ENCODE measurements at regions not wholly inside any gene's neighbourhood (a gene's known extent, or its start where the extent isn't known, plus 50 kb on each side); places are given as distances from the start of the nearest gene placed in this dataset.
"Not testable (repeated sequence)": the region's sequence is repeated elsewhere in the genome, so short reads cannot be mapped to it uniquely, and the experiment has no call there.

DNA sequence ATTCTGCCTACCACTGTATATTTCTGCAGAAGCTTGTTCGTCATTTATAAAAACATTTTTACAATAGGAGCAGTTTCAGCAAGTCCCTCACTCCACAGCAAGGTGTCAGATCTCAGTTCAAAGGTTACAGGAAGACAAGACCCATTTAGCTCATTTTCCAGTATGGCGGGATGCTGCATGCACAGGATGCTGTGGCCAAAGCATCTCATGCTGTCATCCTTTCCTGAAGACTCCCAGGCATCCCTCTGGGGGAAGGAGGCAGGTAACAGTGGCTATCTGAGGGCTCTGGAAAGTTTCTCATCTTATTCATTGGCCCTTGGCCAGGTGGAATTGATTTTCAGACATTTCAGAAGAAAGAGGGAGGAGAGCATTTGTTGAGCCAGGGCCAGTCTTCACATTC lies 539.3 kb upstream of the CDH5 start:
- in situ Hi-C loops (cut with MboI; ENCODE audit: low sequenced_read_pairs) = no loop called here

- in situ Hi-C loops (cut with MboI; ENCODE audit: low sequenced_read_pairs) = no loop called here
Measured at GRCh38 chr16:65825191-65825856, 541.2 kb upstream of the CDH5 start.

DNA sequence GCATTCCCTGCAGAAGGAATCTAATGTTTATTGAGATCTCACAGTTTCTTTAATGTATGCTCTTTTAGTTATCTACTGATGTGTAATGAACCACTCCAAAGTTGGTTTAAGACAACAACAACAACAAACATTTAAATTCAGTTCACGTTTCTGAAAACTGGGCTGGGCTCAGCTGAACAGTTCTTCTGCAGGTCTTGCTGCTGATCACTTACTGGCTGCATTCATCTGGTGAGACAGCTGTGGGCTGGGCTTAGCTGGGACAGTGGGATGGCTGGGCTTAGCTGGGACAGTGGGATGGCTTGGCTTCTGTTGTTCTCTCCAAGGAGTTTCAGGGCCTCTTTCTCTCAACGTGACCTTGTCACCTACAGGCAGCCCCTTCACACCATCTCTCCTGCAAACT lies 544.3 kb upstream of the CDH5 start:
- in situ Hi-C loops (cut with MboI; ENCODE audit: low sequenced_read_pairs) = no loop called here

GRCh38 chr16:65819136-65819898 lies 547.2 kb upstream of the CDH5 start:
- in situ Hi-C loops (cut with MboI; ENCODE audit: low sequenced_read_pairs) = no loop called here

GRCh38 chr16:65817799-65818198 lies 548.7 kb upstream of the CDH5 start:
- in situ Hi-C loops (cut with MboI; ENCODE audit: low sequenced_read_pairs) = no loop called here

GRCh38 chr16:65817066-65817465 lies 549.4 kb upstream of the CDH5 start:
- in situ Hi-C loops (cut with MboI; ENCODE audit: low sequenced_read_pairs) = no loop called here

- in situ Hi-C loops (cut with MboI; ENCODE audit: low sequenced_read_pairs) = no loop called here
Measured at GRCh38 chr16:65816556-65816955, 549.9 kb upstream of the CDH5 start.

DNA sequence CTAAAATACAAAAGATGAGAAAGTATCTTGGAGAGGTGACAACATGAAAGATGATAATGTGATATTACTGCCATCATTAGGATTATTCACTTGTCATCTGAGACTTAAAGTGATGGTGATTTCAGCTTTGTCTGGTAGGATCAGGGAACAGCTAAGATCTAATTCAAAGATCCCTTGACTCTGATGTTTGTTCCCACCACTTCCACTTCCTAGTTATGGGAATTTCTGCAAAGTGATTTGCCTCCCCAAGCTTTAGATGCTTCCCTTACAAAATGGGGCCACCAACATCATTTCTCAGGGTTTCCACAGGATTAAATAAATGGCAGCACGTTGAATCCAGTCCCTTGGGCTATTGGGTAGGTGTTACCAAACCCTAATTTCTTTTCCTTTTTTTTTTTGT lies 550.8 kb upstream of the CDH5 start:
- in situ Hi-C loops (cut with MboI; ENCODE audit: low sequenced_read_pairs) = no loop called here

- in situ Hi-C loops (cut with MboI; ENCODE audit: low sequenced_read_pairs) = not testable (repeated sequence)
Measured at GRCh38 chr16:65813879-65814278, 552.6 kb upstream of the CDH5 start.

DNA sequence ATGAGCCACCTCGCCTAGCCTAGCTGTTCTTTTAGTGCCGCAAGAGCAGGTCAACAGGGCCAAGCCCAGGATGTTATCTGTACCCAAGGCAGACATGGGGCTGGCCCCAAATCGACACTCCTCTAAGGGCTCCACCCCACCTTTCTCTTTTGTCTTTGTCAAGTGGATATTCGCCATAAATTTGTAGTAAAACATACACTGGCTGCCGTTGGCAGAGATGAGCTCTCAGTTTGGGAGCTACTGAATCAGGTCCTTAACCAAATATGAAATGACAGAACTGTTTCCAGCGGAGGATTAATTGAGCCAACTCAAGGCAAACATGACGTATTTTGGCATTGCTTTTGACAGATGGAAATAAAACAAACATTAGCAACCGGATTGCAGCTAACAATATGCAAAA lies 556.9 kb upstream of the CDH5 start:
- in situ Hi-C loops (cut with MboI; ENCODE audit: low sequenced_read_pairs) = no loop called here

- in situ Hi-C loops (cut with MboI; ENCODE audit: low sequenced_read_pairs) = no loop called here
Measured at GRCh38 chr16:65808790-65809189, 557.7 kb upstream of the CDH5 start.

DNA sequence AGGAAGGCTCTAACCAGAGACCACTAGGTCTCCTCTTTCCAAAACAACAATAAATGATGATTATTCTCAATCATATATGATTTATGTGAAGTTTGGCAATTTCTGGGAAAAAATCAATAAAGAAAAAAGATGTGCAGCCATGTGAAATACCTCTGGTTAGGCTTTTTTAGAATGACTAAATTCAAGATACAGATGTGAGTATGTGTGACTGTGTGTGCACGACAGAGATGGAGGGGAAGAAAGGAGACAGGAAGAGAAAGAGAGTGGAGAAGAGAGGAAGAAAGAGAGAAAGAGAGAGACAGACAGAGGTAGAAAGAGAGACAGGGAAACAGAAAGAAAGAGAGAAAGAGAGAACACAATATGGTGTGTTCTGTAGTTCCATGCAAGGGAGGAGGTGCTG lies 558.6 kb upstream of the CDH5 start:
- in situ Hi-C loops (cut with MboI; ENCODE audit: low sequenced_read_pairs) = no loop called here

GRCh38 chr16:65805704-65806103 lies 560.8 kb upstream of the CDH5 start:
- in situ Hi-C loops (cut with MboI; ENCODE audit: low sequenced_read_pairs) = not testable (repeated sequence)

GRCh38 chr16:65796481-65796880 lies 570.0 kb upstream of the CDH5 start:
- in situ Hi-C loops (cut with MboI; ENCODE audit: low sequenced_read_pairs) = no loop called here

- in situ Hi-C loops (cut with MboI; ENCODE audit: low sequenced_read_pairs) = no loop called here
Measured at GRCh38 chr16:65794973-65795372, 571.5 kb upstream of the CDH5 start.

DNA sequence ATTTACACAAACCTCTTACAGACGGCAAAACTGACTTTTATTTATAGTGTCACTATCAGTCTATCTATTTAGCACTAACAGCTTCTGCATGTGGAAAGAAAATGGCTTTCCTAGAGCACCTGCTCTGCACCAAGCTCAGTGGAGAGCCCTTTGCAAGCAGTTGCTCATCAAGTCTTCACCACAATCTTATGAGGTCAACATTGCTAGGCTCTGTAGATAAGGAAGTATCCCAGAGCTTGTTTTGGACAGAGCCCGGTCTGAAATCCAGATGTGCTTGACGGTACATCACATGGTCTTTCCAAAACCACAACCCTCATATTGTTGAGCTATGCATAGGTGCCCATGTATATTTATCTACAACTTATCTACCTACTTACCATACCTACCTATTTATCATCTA lies 572.7 kb upstream of the CDH5 start:
- in situ Hi-C loops (cut with MboI; ENCODE audit: low sequenced_read_pairs) = no loop called here

DNA sequence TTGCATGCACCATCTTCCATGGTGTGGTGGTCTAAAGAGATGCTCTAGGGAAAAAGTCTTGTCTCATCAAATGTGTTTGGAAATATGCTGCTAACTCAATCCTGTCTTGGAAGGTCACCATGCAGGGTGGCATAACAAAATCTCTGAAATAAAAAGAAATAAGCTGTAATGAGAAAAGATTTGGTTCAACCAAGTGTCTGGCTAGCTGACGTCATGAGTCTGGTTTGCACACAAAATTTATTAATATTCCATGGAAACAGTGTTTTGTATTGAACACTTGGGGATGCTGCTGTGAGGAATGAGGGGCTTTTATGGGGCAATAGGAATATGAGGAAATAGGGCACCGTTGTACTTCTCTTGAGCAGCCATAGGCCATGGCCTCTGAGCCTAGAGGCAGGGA lies 575.7 kb upstream of the CDH5 start:
- in situ Hi-C loops (cut with MboI; ENCODE audit: low sequenced_read_pairs) = no loop called here

GRCh38 chr16:65789161-65789945 lies 577.1 kb upstream of the CDH5 start:
- in situ Hi-C loops (cut with MboI; ENCODE audit: low sequenced_read_pairs) = no loop called here

DNA sequence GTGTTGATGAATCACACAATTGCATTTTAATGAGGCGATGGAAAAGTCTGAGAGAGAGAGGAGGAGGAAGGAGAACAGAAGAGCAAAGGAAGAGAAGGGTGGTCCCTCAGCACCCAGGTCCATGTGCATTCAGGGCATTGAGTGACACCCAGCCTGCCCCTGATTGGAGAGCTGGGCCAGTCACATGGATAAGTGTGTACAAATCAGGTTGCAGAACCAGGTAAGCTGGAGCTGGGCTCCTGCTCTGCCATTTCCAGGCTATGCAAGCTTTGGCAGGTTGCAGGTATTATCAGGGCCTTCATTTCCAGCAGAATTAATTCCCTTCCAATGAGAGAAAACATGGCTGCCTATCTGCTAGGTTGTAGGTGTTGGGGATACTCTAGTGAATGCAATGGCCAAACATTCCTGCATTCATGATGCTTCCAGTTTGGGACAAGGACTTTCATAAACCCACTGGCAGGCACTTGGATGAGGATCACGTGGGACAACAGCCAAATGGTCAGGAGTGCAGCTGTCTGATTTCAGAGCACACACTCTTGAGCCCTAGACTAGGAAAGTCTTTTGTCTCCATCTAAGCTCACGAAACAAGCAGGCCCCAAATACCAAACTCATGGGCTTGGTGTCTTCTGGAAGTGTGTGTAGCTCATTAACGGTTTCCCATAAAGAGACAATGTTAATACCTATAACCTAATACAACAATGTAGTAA lies 577.9 kb upstream of the CDH5 start:
- in situ Hi-C loops (cut with MboI; ENCODE audit: low sequenced_read_pairs) = no loop called here

DNA sequence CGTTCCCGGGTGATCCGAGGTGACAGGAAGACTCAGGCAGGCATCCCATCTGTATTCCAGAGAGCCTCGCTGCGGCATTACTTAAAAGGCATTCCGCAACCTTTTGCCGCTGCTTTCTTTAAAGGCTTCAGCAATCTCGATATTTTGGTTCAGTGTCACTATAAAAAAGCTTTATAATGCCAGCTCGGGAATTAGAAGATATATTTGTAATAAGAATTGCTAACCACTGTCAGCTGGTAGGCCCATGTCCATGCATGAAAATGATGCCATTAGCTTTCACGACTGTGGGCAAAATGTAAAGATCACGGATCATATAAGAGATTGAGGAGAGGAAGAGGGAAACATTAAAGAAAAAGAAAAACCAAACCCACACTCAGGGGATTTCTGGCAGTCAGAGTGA lies 578.6 kb upstream of the CDH5 start:
- in situ Hi-C loops (cut with MboI; ENCODE audit: low sequenced_read_pairs) = no loop called here

GRCh38 chr16:65786916-65787315 lies 579.6 kb upstream of the CDH5 start:
- in situ Hi-C loops (cut with MboI; ENCODE audit: low sequenced_read_pairs) = no loop called here

Measured in HL-60/S4 treated with retinoic acid at 250 ng/mL for 4 days and 3 days (cell line).